Adrenal gland (tissue), 5 donors: ENCODE measurements at regions not wholly inside any gene's neighbourhood (a gene's known extent, or its start where the extent isn't known, plus 50 kb on each side); places are given as distances from the start of the nearest gene placed in this dataset.

Experiments
- POLR2A ChIP-seq, 2 donors: fragments of 450-650 bp; IDR thresholded peaks; one replicate each; pipeline ENCODE4 v1.6.1; 2017; ENCODE audit warnings: antibody characterized with exemption in 2 of 2, mild to moderate bottlenecking in 2 of 2, moderate library complexity in 1 of 2
- TF ChIP-seq, protein P1 (sequence below), 6 experiments: fragments of 450-650 bp in 4 of 6; fragments of 200-600 bp in 2 of 6; sonication (generic) in 1 of 6; IDR thresholded peaks; 1 replicate in 5 of 6; 2 replicates in 1 of 6; pipeline versions ENCODE4 v1.5.1 to v1.8.0; 2016 to 2021; ENCODE audit warnings: antibody characterized with exemption in 6 of 6, mild to moderate bottlenecking in 2 of 6, moderate library complexity in 1 of 6
- donor health status: DM: no; HTN: no; CAD: no.

DNA sequence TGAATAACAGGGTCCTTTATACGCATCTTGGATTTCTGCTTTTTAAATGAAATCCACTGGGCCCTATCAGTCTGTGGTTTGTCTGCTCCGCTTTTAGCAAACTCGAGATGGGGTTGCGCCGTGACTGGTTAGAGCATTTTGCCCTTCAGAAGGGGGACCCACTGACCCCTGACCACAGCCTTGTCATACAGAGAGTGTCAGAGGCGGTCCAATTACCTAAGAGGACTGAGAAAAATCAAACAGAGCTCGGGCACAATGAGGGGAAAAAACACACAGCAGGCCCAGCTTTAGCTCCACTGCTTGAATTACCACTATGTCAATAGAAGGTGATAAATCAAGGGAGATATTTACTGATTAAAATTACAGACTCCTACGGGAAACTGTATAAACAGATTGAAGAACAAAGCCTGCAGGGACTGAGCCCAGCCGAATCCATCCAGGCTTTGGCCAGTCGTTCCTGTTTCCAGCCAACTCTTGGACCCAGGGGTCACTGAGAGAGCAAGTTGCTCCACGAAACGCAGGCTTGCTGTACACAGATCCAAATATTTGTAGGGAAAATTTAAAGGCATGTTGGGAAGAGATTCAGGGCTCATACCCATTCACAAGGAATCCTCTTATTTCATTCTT lies 131.9 kb upstream of the ZFHX3 start:
- TF ChIP-seq, protein P1, sequence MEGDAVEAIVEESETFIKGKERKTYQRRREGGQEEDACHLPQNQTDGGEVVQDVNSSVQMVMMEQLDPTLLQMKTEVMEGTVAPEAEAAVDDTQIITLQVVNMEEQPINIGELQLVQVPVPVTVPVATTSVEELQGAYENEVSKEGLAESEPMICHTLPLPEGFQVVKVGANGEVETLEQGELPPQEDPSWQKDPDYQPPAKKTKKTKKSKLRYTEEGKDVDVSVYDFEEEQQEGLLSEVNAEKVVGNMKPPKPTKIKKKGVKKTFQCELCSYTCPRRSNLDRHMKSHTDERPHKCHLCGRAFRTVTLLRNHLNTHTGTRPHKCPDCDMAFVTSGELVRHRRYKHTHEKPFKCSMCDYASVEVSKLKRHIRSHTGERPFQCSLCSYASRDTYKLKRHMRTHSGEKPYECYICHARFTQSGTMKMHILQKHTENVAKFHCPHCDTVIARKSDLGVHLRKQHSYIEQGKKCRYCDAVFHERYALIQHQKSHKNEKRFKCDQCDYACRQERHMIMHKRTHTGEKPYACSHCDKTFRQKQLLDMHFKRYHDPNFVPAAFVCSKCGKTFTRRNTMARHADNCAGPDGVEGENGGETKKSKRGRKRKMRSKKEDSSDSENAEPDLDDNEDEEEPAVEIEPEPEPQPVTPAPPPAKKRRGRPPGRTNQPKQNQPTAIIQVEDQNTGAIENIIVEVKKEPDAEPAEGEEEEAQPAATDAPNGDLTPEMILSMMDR (IDR thresholded peaks at IDR 0.05): no peak
- no peak for TF ChIP-seq POLR2A (IDR thresholded peaks at IDR 0.05)
